H1 (cell line): ENCODE measurements at regions not wholly inside any gene's neighbourhood (a gene's known extent, or its start where the extent isn't known, plus 50 kb on each side); places are given as distances from the start of the nearest gene placed in this dataset.

Experiments
- CTCF ChIA-PET: fragments of 300-600 bp; sonication (Branson Sonifier 250); formaldehyde crosslinking; loops from one replicate; lab custom pipeline; 2021; ENCODE audit not compliant: partially characterized antibody; lab: Charles Lee
- POLR2A ChIA-PET: fragments of 300-600 bp; sonication (Branson Sonifier 250); formaldehyde crosslinking; loops from one replicate; lab custom pipeline; 2021; ENCODE audit warnings: inconsistent platforms; ENCODE audit not compliant: partially characterized antibody; lab: Charles Lee
- DNase-seq, 2 experiments: peaks; one replicate each; pipeline versions ENCODE4 v3.0.0 to v3.0.0-alpha.2; 2010 to 2022; ENCODE audit warnings: low spot score in 2 of 2, low read depth in 1 of 2, mixed read lengths in 1 of 2
- FAIRE-seq: peaks from 2 replicates; lab custom pipeline; 2011; peaks lifted over from hg19 to GRCh38; lab: Jason Lieb, UNC
- H2AFZ ChIP-seq: 2 replicates; pipeline ENCODE4 v1.8.1; 2012; ENCODE audit warnings: low read length, inconsistent platforms
- H2AK5ac ChIP-seq: 2 replicates; pipeline ENCODE4 v1.6.1; 2013; ENCODE audit warnings: low read depth, low read length
- H2BK120ac ChIP-seq: replicated peaks from 2 replicates; pipeline ENCODE3; 2013; ENCODE audit warnings: low read depth, low read length, inconsistent platforms
- H2BK12ac ChIP-seq: 2 replicates; pipeline ENCODE4 v1.6.1; 2013; ENCODE audit warnings: low read depth, low read length
- H2BK15ac ChIP-seq: 2 replicates; pipeline ENCODE4 v1.6.1; 2013; ENCODE audit warnings: low read length
- H2BK20ac ChIP-seq: 2 replicates; pipeline ENCODE4 v1.6.1; 2013; ENCODE audit warnings: low read length
- H2BK5ac ChIP-seq: 2 replicates; pipeline ENCODE4 v1.6.1; 2013; ENCODE audit warnings: low read depth, low read length
- H3K14ac ChIP-seq: 2 replicates; pipeline ENCODE4 v1.6.1; 2013; ENCODE audit warnings: inconsistent platforms; ENCODE audit not compliant: insufficient read length
- H3K18ac ChIP-seq: 2 replicates; pipeline ENCODE4 v1.6.1; 2013; ENCODE audit warnings: low read length; ENCODE audit errors: extremely low read depth
- H3K23ac ChIP-seq: 2 replicates; pipeline ENCODE4 v1.6.1; 2013; ENCODE audit warnings: inconsistent platforms; ENCODE audit not compliant: insufficient read length
- H3K23me2 ChIP-seq: 2 replicates; pipeline ENCODE4 v1.6.1; 2013; ENCODE audit warnings: low read depth, low read length
- H3K27ac ChIP-seq: 2 replicates; pipeline ENCODE4 v1.6.1; 2011; ENCODE audit warnings: low read depth, low read length, inconsistent platforms
- H3K27me3 ChIP-seq, 4 experiments: replicated peaks in 1 of 4; 1 replicate in 1 of 4; 2 replicates in 3 of 4; pipeline versions ENCODE4 v1.6.1 to v1.8.1; 2011 to 2013; ENCODE audit warnings: low read length in 3 of 4, mild to moderate bottlenecking in 3 of 4, inconsistent platforms in 2 of 4, mixed read lengths in 2 of 4, moderate library complexity in 1 of 4; ENCODE audit not compliant: control insufficient read depth in 3 of 4, insufficient read depth in 3 of 4; ENCODE audit errors: extremely low read depth in 1 of 4
- H3K36me3 ChIP-seq, 4 experiments: 2 replicates each; pipeline versions ENCODE4 v1.6.1 to v1.8.1; 2011 to 2013; ENCODE audit warnings: mild to moderate bottlenecking in 4 of 4, low read length in 3 of 4, moderate library complexity in 2 of 4, control low read depth in 1 of 4, inconsistent platforms in 1 of 4; ENCODE audit not compliant: insufficient read depth in 4 of 4, control insufficient read depth in 2 of 4
- H3K4ac ChIP-seq: replicated peaks from 2 replicates; pipeline ENCODE3; 2013; ENCODE audit warnings: low read length, low read depth, mixed read lengths, inconsistent platforms; ENCODE audit not compliant: insufficient read length
- H3K4me1 ChIP-seq, 4 experiments: replicated peaks in 1 of 4; 1 replicate in 1 of 4; 2 replicates in 3 of 4; pipeline versions ENCODE4 v1.6.1 to v1.8.1; 2011 to 2013; ENCODE audit warnings: low read length in 3 of 4, inconsistent platforms in 2 of 4, mixed read lengths in 1 of 4; ENCODE audit not compliant: insufficient read depth in 4 of 4, control insufficient read depth in 3 of 4
- H3K4me2 ChIP-seq, 2 experiments: 2 replicates each; pipeline versions ENCODE4 v1.6.1 to v1.8.1; 2011 to 2013; ENCODE audit warnings: low read depth in 2 of 2, low read length in 2 of 2, control low read depth in 1 of 2, inconsistent platforms in 1 of 2, mild to moderate bottlenecking in 1 of 2; ENCODE audit not compliant: insufficient read depth in 1 of 2
- H3K4me3 ChIP-seq, 4 experiments: fragments of 200-600, 300-600 bp in 1 of 4; sonication (generic), shearing (Covaris generic), sonication (Bioruptor Twin) in 1 of 4; 2 replicates each; pipeline versions ENCODE4 v1.5.1 to v1.8.1; 2011 to 2016; ENCODE audit warnings: low read length in 4 of 4, low read depth in 3 of 4, control low read depth in 2 of 4, inconsistent platforms in 2 of 4, mild to moderate bottlenecking in 2 of 4, mixed read lengths in 1 of 4, moderate library complexity in 1 of 4; ENCODE audit not compliant: insufficient read depth in 2 of 4; ENCODE audit errors: extremely low read depth in 1 of 4
- H3K56ac ChIP-seq: replicated peaks from 2 replicates; pipeline ENCODE3; 2013; ENCODE audit warnings: low read depth, mild to moderate bottlenecking, mixed read lengths, low read length, inconsistent platforms; ENCODE audit not compliant: insufficient read length
- H3K79me1 ChIP-seq: 2 replicates; pipeline ENCODE4 v1.6.1; 2013; ENCODE audit warnings: low read depth, low read length, control low read depth
- H3K79me2 ChIP-seq, 2 experiments: 2 replicates each; pipeline versions ENCODE4 v1.6.1 to v1.8.1; 2012 to 2013; ENCODE audit warnings: low read length in 2 of 2, mild to moderate bottlenecking in 2 of 2, inconsistent platforms in 1 of 2; ENCODE audit not compliant: insufficient read depth in 2 of 2, control insufficient read depth in 1 of 2
- H3K9ac ChIP-seq, 4 experiments: replicated peaks in 1 of 4; 1 replicate in 1 of 4; 2 replicates in 3 of 4; pipeline versions ENCODE4 v1.6.1 to v1.8.1; 2011 to 2013; ENCODE audit warnings: low read depth in 3 of 4, low read length in 3 of 4, control low read depth in 2 of 4, mild to moderate bottlenecking in 2 of 4, moderate library complexity in 2 of 4, inconsistent platforms in 1 of 4; ENCODE audit errors: extremely low read depth in 1 of 4
- H3K9me3 ChIP-seq, 2 experiments: 2 replicates each; pipeline versions ENCODE4 v1.6.1 to v1.8.1; 2012 to 2013; ENCODE audit warnings: mild to moderate bottlenecking in 2 of 2, moderate library complexity in 2 of 2, control low read depth in 1 of 2, inconsistent platforms in 1 of 2, low read depth in 1 of 2, low read length in 1 of 2, mixed read lengths in 1 of 2; ENCODE audit not compliant: insufficient read depth in 2 of 2
- H4K20me1 ChIP-seq, 2 experiments: replicated peaks in 1 of 2; 2 replicates each; pipeline versions ENCODE3 to v1.8.1; 2011 to 2013; ENCODE audit warnings: inconsistent platforms in 2 of 2, low read length in 2 of 2, mild to moderate bottlenecking in 1 of 2; ENCODE audit not compliant: insufficient read depth in 2 of 2, control insufficient read depth in 1 of 2
- H4K5ac ChIP-seq: 2 replicates; pipeline ENCODE4 v1.6.1; 2013; ENCODE audit warnings: low read length, low read depth, mixed read lengths, inconsistent platforms; ENCODE audit not compliant: insufficient read length
- H4K8ac ChIP-seq: 2 replicates; pipeline ENCODE4 v1.8.0; 2013; ENCODE audit warnings: mild to moderate bottlenecking, moderate library complexity, low read length, inconsistent platforms; ENCODE audit not compliant: insufficient read depth; ENCODE audit errors: extremely low read depth
- H4K91ac ChIP-seq: replicated peaks from 2 replicates; pipeline ENCODE3; 2013; ENCODE audit warnings: low read length, mixed read lengths, inconsistent platforms; ENCODE audit not compliant: insufficient read length
- ASH2L ChIP-seq: fragments of 200-600, 300-600 bp; sonication (generic); IDR thresholded peaks from one replicate; pipeline ENCODE4 v1.7.1; 2017; ENCODE audit warnings: low read length
- CTCF ChIP-seq, 3 experiments: IDR thresholded peaks; 1 replicate in 2 of 3; 2 replicates in 1 of 3; pipeline versions ENCODE4 v1.5.1 to v1.6.1; 2011; ENCODE audit warnings: low read length in 3 of 3, mild to moderate bottlenecking in 3 of 3, inconsistent platforms in 2 of 3, low read depth in 1 of 3, moderate library complexity in 1 of 3; ENCODE audit not compliant: insufficient read depth in 1 of 3; ENCODE audit errors: control extremely low read depth in 1 of 3
- EP300 ChIP-seq, 2 experiments: IDR thresholded peaks; 1 replicate in 1 of 2; 2 replicates in 1 of 2; pipeline ENCODE4 v1.6.1; 2011 to 2012; ENCODE audit warnings: low read depth in 2 of 2, low read length in 2 of 2, mild to moderate bottlenecking in 2 of 2, borderline replicate concordance in 1 of 2, inconsistent platforms in 1 of 2, moderate library complexity in 1 of 2
- HDAC2 ChIP-seq, 2 experiments: fragments of 300-600 bp in 1 of 2; sonication (generic) in 1 of 2; IDR thresholded peaks; 2 replicates each; pipeline ENCODE4 v1.6.1; 2011 to 2012; ENCODE audit warnings: low read depth in 2 of 2, low read length in 2 of 2, mild to moderate bottlenecking in 2 of 2, moderate library complexity in 2 of 2, borderline replicate concordance in 1 of 2, inconsistent platforms in 1 of 2
- HDAC6 ChIP-seq: IDR thresholded peaks from one replicate; pipeline ENCODE4 v1.7.1; 2012; ENCODE audit warnings: low read depth, mild to moderate bottlenecking, inconsistent platforms, low read length, moderate library complexity
- KDM1A ChIP-seq: fragments of 200-600, 300-600 bp; sonication (generic); IDR thresholded peaks from 2 replicates; pipeline ENCODE4 v1.7.1; 2016; ENCODE audit warnings: mild to moderate bottlenecking, low read length, borderline replicate concordance
- NANOG ChIP-seq: IDR thresholded peaks from 2 replicates; pipeline ENCODE4 v1.6.1; 2011; ENCODE audit warnings: low read length, low read depth, mild to moderate bottlenecking, inconsistent platforms; ENCODE audit not compliant: insufficient read depth, poor library complexity, severe bottlenecking
- RAD21 ChIP-seq, 2 experiments: IDR thresholded peaks in 1 of 2; conservative IDR thresholded peaks in 1 of 2; 2 replicates each; pipeline ENCODE4 v1.6.1; 2011; ENCODE audit warnings: low read depth in 2 of 2, low read length in 2 of 2, improper control_type of control experiment in 1 of 2, inconsistent platforms in 1 of 2, mild to moderate bottlenecking in 1 of 2, moderate library complexity in 1 of 2
- WGBS, 2 experiments: shearing (Covaris generic) in 1 of 2; methylation state at CpG; one replicate each; pipeline versions ENCODE4 v1.1.6 to v1.1.7; 2013 to 2015; ENCODE audit warnings: low lambda C conversion rate in 2 of 2, mixed read lengths in 2 of 2, inconsistent platforms in 1 of 2, low coverage in 1 of 2, missing lambda C conversion rate in 1 of 2; ENCODE audit not compliant: insufficient replicate concordance in 2 of 2, insufficient coverage in 1 of 2, insufficient read length in 1 of 2; ENCODE audit errors: extremely low coverage in 1 of 2, missing lambda C conversion rate in 1 of 2; 5-methylcytosine and 5-hydroxymethylcytosine counted together
- TF ChIP-seq, protein P1 (sequence below): IDR thresholded peaks from 2 replicates; pipeline ENCODE4 v1.6.1; 2011; ENCODE audit warnings: low read depth, mild to moderate bottlenecking, low read length; ENCODE audit not compliant: insufficient read depth

GRCh38 chr1:209491031-209491430 lies 92.5 kb upstream of the CAMK1G start:
- no peak overlapping the region for H2BK120ac ChIP-seq
- no peak overlapping the region for H3K23ac ChIP-seq
- H3K27me3 ChIP-seq, result peaks cover 0 to 1% (median 0%) of the 10 kb centered on the region in 4 experiments; a peak in 1 of 7 replicates
- H2BK15ac ChIP-seq, result no peak overlapping the region
- no peak overlapping the region for H4K91ac ChIP-seq
- no peak overlapping the region; the same call in 1 of the 2 replicates for H2AFZ ChIP-seq
- ChIA-PET CTCF (interaction anchor here (0.9 to 8.0 kb wide), 13 partner anchors 11 to 283 kb away, joined by 3 to 63 read pairs (median 5); no protein-coding TSS in a partner anchor), POLR2A (no interaction called here)
- no peak overlapping the region for H3K27ac ChIP-seq
- no peak overlapping the region for H2BK20ac ChIP-seq
- no peak for FAIRE-seq
- H2BK12ac ChIP-seq, result no peak overlapping the region
- H3K18ac ChIP-seq, result no peak overlapping the region
- H3K56ac ChIP-seq, result no peak overlapping the region
- H3K4me3 ChIP-seq, result no peak overlapping the region
- H4K20me1 ChIP-seq, result no peaks in the 10 kb centered on the region
- no peak overlapping the region for H2AK5ac ChIP-seq
- no peak overlapping the region for H3K9ac ChIP-seq
- no peaks in the 10 kb centered on the region for H3K36me3 ChIP-seq
- no peaks in the 10 kb centered on the region; a peak in 1 of 4 replicates for H3K9me3 ChIP-seq
- 65% methylated on average over 2 of the region's 2 CpGs; no CpG with 5 or more reads in 1 of the 2 experiments for WGBS, 2 experiments
- no peak overlapping the region for H4K5ac ChIP-seq
- H3K79me2 ChIP-seq, result no peaks in the 10 kb centered on the region
- no peak overlapping the region for H3K14ac ChIP-seq
- H3K4me1 ChIP-seq, result no peaks in the 10 kb centered on the region; a peak in 1 of 7 replicates
- H3K4ac ChIP-seq, result no peak overlapping the region
- H3K23me2 ChIP-seq, result no peaks in the 10 kb centered on the region
- no peak overlapping the region for H2BK5ac ChIP-seq
- H4K8ac ChIP-seq, result no peak overlapping the region
- no peak overlapping the region for H3K4me2 ChIP-seq
- no peak for DNase-seq
- no peaks in the 10 kb centered on the region for H3K79me1 ChIP-seq
- TF ChIP-seq, protein P1, sequence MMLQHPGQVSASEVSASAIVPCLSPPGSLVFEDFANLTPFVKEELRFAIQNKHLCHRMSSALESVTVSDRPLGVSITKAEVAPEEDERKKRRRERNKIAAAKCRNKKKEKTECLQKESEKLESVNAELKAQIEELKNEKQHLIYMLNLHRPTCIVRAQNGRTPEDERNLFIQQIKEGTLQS, result no peak
- TF ChIP-seq EP300 (IDR thresholded peaks at IDR 0.05; ENCODE audit: borderline replicate concordance in 1 of 2, low read depth in 2 of 2, low read length in 2 of 2) (no peak), KDM1A (no peak), ASH2L (no peak), HDAC2 (IDR thresholded peaks at IDR 0.05; ENCODE audit: borderline replicate concordance in 1 of 2, low read depth in 2 of 2, low read length in 2 of 2) (no peak), NANOG (no peak), RAD21 (IDR thresholded peaks at IDR 0.05 in 1 of 2, conservative IDR thresholded peaks at IDR 0.05 in 1 of 2; ENCODE audit: low read depth in 2 of 2, low read length in 2 of 2) (no peak), CTCF (IDR thresholded peaks at IDR 0.05; ENCODE audit: control extremely low read depth in 1 of 3, insufficient read depth in 1 of 3, low read depth in 1 of 3, low read length in 3 of 3) (no peak), HDAC6 (no peak)
